GM23338 (cell line): ENCODE measurements at regions not wholly inside any gene's neighbourhood (a gene's known extent, or its start where the extent isn't known, plus 50 kb on each side); places are given as distances from the start of the nearest gene placed in this dataset.
A peak's percentile ranks its signal among the peaks of the same experiment; 100 is the strongest.

Experiments
- ATAC-seq: fragments of 200-7000 bp; cut with Tn5 transposase; 3 replicates; pipeline ENCODE4 v1.9.1; 2020
- DNase-seq: peaks from one replicate; pipeline ENCODE4 v3.0.0-alpha.2; 2015; ENCODE audit warnings: low spot score
- H2AFZ ChIP-seq: fragments of 200-600 bp; sonication (generic); 2 replicates; pipeline ENCODE4 v1.8.0; 2016; ENCODE audit warnings: antibody characterized with exemption, mild to moderate bottlenecking, moderate library complexity
- H3F3A ChIP-seq: fragments of 200-600 bp; sonication (generic); replicated peaks from 2 replicates; pipeline ENCODE4 v1.8.0; 2017; ENCODE audit warnings: antibody characterized with exemption, mixed run types, low read depth
- H3K27ac ChIP-seq: fragments of 200-600 bp; sonication (generic); 2 replicates; pipeline ENCODE4 v1.6.1; 2016; ENCODE audit warnings: low read depth
- H3K27me3 ChIP-seq: fragments of 200-600 bp; sonication (generic); 2 replicates; pipeline ENCODE4 v1.8.0; 2016; ENCODE audit warnings: mild to moderate bottlenecking, mixed run types, moderate library complexity; ENCODE audit not compliant: insufficient read depth
- H3K36me3 ChIP-seq: fragments of 200-600 bp; sonication (generic); 2 replicates; pipeline ENCODE4 v1.8.0; 2016; ENCODE audit warnings: mild to moderate bottlenecking; ENCODE audit not compliant: insufficient read depth
- H3K4me1 ChIP-seq: fragments of 200-600 bp; sonication (generic); 2 replicates; pipeline ENCODE4 v1.8.0; 2016; ENCODE audit warnings: mild to moderate bottlenecking, moderate library complexity; ENCODE audit not compliant: insufficient read depth
- H3K4me2 ChIP-seq: fragments of 200-600 bp; sonication (generic); 2 replicates; pipeline ENCODE4 v1.7.1; 2017; ENCODE audit warnings: mixed run types
- H3K4me3 ChIP-seq: fragments of 200-600 bp; sonication (generic); 2 replicates; pipeline ENCODE4 v1.6.1; 2016; ENCODE audit warnings: mixed run types
- H3K79me2 ChIP-seq: fragments of 200-600 bp; sonication (generic); replicated peaks from 2 replicates; pipeline ENCODE4 v1.8.0; 2017; ENCODE audit warnings: mild to moderate bottlenecking; ENCODE audit not compliant: insufficient read depth
- H3K9me2 ChIP-seq: fragments of 200-600 bp; sonication (generic); 2 replicates; pipeline ENCODE4 v1.8.0; 2017; ENCODE audit not compliant: insufficient read depth
- H4K20me1 ChIP-seq: fragments of 200-600 bp; sonication (generic); replicated peaks from 2 replicates; pipeline ENCODE4 v1.8.0; 2017; ENCODE audit warnings: mild to moderate bottlenecking; ENCODE audit not compliant: insufficient read depth
- H3K27ac Mint-ChIP-seq: 2 replicates; pipeline ENCODE4 v1.8.0; 2020; ENCODE audit warnings: inconsistent platforms, mild to moderate bottlenecking, moderate library complexity, mixed read lengths
- H3K27me3 Mint-ChIP-seq: 3 replicates; pipeline ENCODE4 v1.8.0; 2022; ENCODE audit warnings: low read depth, mild to moderate bottlenecking, moderate library complexity, mixed read lengths, inconsistent platforms; ENCODE audit not compliant: insufficient read depth, poor library complexity
- H3K36me3 Mint-ChIP-seq: 3 replicates; pipeline ENCODE4 v1.8.0; 2021; ENCODE audit warnings: low read depth, mild to moderate bottlenecking, inconsistent platforms, moderate library complexity, mixed read lengths
- H3K4me1 Mint-ChIP-seq: 3 replicates; pipeline ENCODE4 v1.8.0; 2020; ENCODE audit warnings: mild to moderate bottlenecking, inconsistent platforms, mixed read lengths
- H3K4me3 Mint-ChIP-seq: 3 replicates; pipeline ENCODE4 v1.8.0; 2021; ENCODE audit warnings: moderate library complexity, mild to moderate bottlenecking, inconsistent platforms, mixed read lengths
- H3K9me3 Mint-ChIP-seq: 3 replicates; pipeline ENCODE4 v1.8.0; 2020; ENCODE audit warnings: moderate library complexity, mild to moderate bottlenecking, inconsistent platforms, mixed read lengths
- CREB1 ChIP-seq: fragments of 250-450 bp; sonication (Bioruptor Pico); IDR thresholded peaks from 2 replicates; pipeline ENCODE4 v1.5.0; 2020; ENCODE audit warnings: low read depth, mild to moderate bottlenecking, moderate library complexity
- REST ChIP-seq: IDR thresholded peaks from one replicate; pipeline ENCODE4 v1.6.1; 2018; ENCODE audit warnings: antibody characterized with exemption; ENCODE audit not compliant: unreplicated experiment
- ZNF462 ChIP-seq: fragments of 250-450 bp; sonication (Bioruptor Pico); IDR thresholded peaks from 2 replicates; pipeline ENCODE4 v1.5.0; 2020; ENCODE audit warnings: mild to moderate bottlenecking, moderate library complexity

- no peaks in the 10 kb centered on the region for H3F3A ChIP-seq
- Mint-ChIP-seq H3K36me3 (no peaks in the 10 kb centered on the region), H3K9me3 (no peaks in the 10 kb centered on the region), H3K4me1 (peaks cover 13% of the 10 kb centered on the region), H3K4me3 (no peak overlapping the region), H3K27ac (peak overlapping the region; percentile 74; the same call in 1 of the 2 replicates), H3K27me3 (peaks cover 2% of the 10 kb centered on the region)
- no peaks in the 10 kb centered on the region for H3K79me2 ChIP-seq
- H3K4me3 ChIP-seq, result no peak overlapping the region
- ATAC-seq (peak; percentile 89), DNase-seq (peak; percentile 44)
- no peaks in the 10 kb centered on the region for H3K27me3 ChIP-seq
- no peak overlapping the region for H3K4me2 ChIP-seq
- H2AFZ ChIP-seq, result no peak overlapping the region
- no peaks in the 10 kb centered on the region for H3K9me2 ChIP-seq
- no peaks in the 10 kb centered on the region for H3K36me3 ChIP-seq
- H3K4me1 ChIP-seq, result no peaks in the 10 kb centered on the region
- TF ChIP-seq CREB1 (CRISPR knock-in tag), result no peak
- no peak for TF ChIP-seq REST
- TF ChIP-seq ZNF462 (CRISPR knock-in tag), result peak; percentile 37; the same call in 1 of the 2 replicates
- no peak overlapping the region for H3K27ac ChIP-seq
- H4K20me1 ChIP-seq, result no peaks in the 10 kb centered on the region
Observed at GRCh38 chr3:18618723-18619122, 193.6 kb upstream of the SATB1 start.
